Endothelial cell of umbilical vein (primary cell): ENCODE measurements at regions not wholly inside any gene's neighbourhood (a gene's known extent, or its start where the extent isn't known, plus 50 kb on each side); places are given as distances from the start of the nearest gene placed in this dataset.

ENCODE experiments used
- BruUV-seq: library from RNA; stranded (reverse); fragments of 400-500 nt; replicated peaks from 2 replicates; lab custom pipeline; 2021; lab: Mats Ljungman, UMichigan
- CTCF ChIA-PET: fragments of 300-600, 350-600 bp; sonication (Branson Sonifier 250); formaldehyde crosslinking; loops from one replicate; lab custom pipeline; 2021; ENCODE audit warnings: antibody characterized with exemption, inconsistent platforms; lab: Charles Lee
- POLR2A ChIA-PET: fragments of 300-600, 350-600 bp; sonication (Branson Sonifier 250); formaldehyde crosslinking; loops from one replicate; lab custom pipeline; 2021; ENCODE audit warnings: antibody characterized with exemption, inconsistent platforms; lab: Charles Lee
- DNase-seq: peaks from one replicate; pipeline ENCODE4 v3.0.0-alpha.2; 2011; ENCODE audit warnings: low read depth, low spot score
- FAIRE-seq: peaks from 2 replicates; lab custom pipeline; 2011; peaks lifted over from hg19 to GRCh38; lab: Jason Lieb, UNC
- H2AFZ ChIP-seq: 2 replicates; pipeline ENCODE4 v1.6.0; 2012; ENCODE audit warnings: low read depth, low read length, control low read depth, inconsistent platforms
- H3K27ac ChIP-seq: 2 replicates; pipeline ENCODE4 v1.5.1; 2011; ENCODE audit warnings: low read depth, mild to moderate bottlenecking, control low read depth, low read length, moderate library complexity; ENCODE audit not compliant: insufficient read depth
- H3K27me3 ChIP-seq, 2 experiments: 2 replicates each; pipeline versions ENCODE4 v1.6.0 to v1.6.1; 2011; ENCODE audit warnings: low read length in 2 of 2, mixed read lengths in 1 of 2; ENCODE audit not compliant: control insufficient read depth in 2 of 2, insufficient read depth in 2 of 2
- H3K36me3 ChIP-seq, 2 experiments: 2 replicates in 1 of 2; 3 replicates in 1 of 2; pipeline ENCODE4 v1.5.1; 2011; ENCODE audit warnings: low read length in 2 of 2, mild to moderate bottlenecking in 1 of 2, moderate library complexity in 1 of 2; ENCODE audit not compliant: control insufficient read depth in 2 of 2, insufficient read depth in 2 of 2; ENCODE audit errors: extremely low read depth in 1 of 2
- H3K4me1 ChIP-seq: 3 replicates; pipeline ENCODE4 v1.5.1; 2011; ENCODE audit warnings: mild to moderate bottlenecking, low read length; ENCODE audit not compliant: control insufficient read depth, insufficient read depth; ENCODE audit errors: extremely low read depth
- H3K4me2 ChIP-seq: 2 replicates; pipeline ENCODE4 v1.6.1; 2011; ENCODE audit warnings: low read length, control low read depth, mixed read lengths; ENCODE audit not compliant: insufficient read depth
- H3K4me3 ChIP-seq, 3 experiments: fragments of 200-600 bp in 1 of 3; sonication (generic), shearing (Covaris generic) in 1 of 3; replicated peaks in 1 of 3; 2 replicates each; pipeline ENCODE4 v1.5.1; 2011 to 2016; ENCODE audit warnings: control low read depth in 3 of 3, low read length in 3 of 3, mild to moderate bottlenecking in 2 of 3, inconsistent platforms in 1 of 3, low read depth in 1 of 3, moderate library complexity in 1 of 3; ENCODE audit not compliant: insufficient read depth in 1 of 3
- H3K79me2 ChIP-seq: 2 replicates; pipeline ENCODE4 v1.6.0; 2012; ENCODE audit warnings: low read length, inconsistent platforms; ENCODE audit not compliant: control insufficient read depth, insufficient read depth
- H3K9ac ChIP-seq: replicated peaks from 2 replicates; pipeline ENCODE3; 2011; ENCODE audit warnings: low read length, control low read depth; ENCODE audit not compliant: insufficient read depth; ENCODE audit errors: extremely low read depth
- H3K9me1 ChIP-seq: replicated peaks from 3 replicates; pipeline ENCODE4 v1.6.0; 2011; ENCODE audit warnings: mild to moderate bottlenecking, low read length; ENCODE audit not compliant: control insufficient read depth, insufficient read depth; ENCODE audit errors: extremely low read depth
- H3K9me3 ChIP-seq: replicated peaks from 2 replicates; pipeline ENCODE4 v1.5.1; 2012; ENCODE audit warnings: low read length, inconsistent platforms; ENCODE audit not compliant: control insufficient read depth, insufficient read depth
- H4K20me1 ChIP-seq: replicated peaks from 2 replicates; pipeline ENCODE3; 2011; ENCODE audit warnings: mild to moderate bottlenecking, low read length; ENCODE audit not compliant: control insufficient read depth, insufficient read depth; ENCODE audit errors: extremely low read depth
- CTCF ChIP-seq, 2 donors: IDR thresholded peaks; 1 replicate in 1 of 2; 2 replicates in 1 of 2; pipeline ENCODE4 v1.5.1; 2011; ENCODE audit warnings: low read length in 2 of 2, mild to moderate bottlenecking in 2 of 2, moderate library complexity in 2 of 2, control low read depth in 1 of 2, inconsistent platforms in 1 of 2, low read depth in 1 of 2; ENCODE audit not compliant: insufficient read depth in 1 of 2; ENCODE audit errors: extremely low read depth in 1 of 2
- EZH2 ChIP-seq: IDR thresholded peaks from 2 replicates; pipeline ENCODE4 v1.6.1; 2012; ENCODE audit warnings: borderline replicate concordance, low read depth, mild to moderate bottlenecking, moderate library complexity, low read length, inconsistent platforms; ENCODE audit not compliant: severe bottlenecking
- FOS ChIP-seq: IDR thresholded peaks from 2 replicates; pipeline ENCODE4 v1.6.1; 2011; ENCODE audit warnings: mild to moderate bottlenecking, low read length, moderate library complexity, borderline replicate concordance; ENCODE audit not compliant: insufficient read depth
- GATA2 ChIP-seq: IDR thresholded peaks from 2 replicates; pipeline ENCODE4 v1.7.0; 2011; ENCODE audit warnings: low read depth, mild to moderate bottlenecking, moderate library complexity, mixed read lengths, low read length; ENCODE audit not compliant: insufficient read length, insufficient read depth
- JUN ChIP-seq: IDR thresholded peaks from 2 replicates; pipeline ENCODE4 v1.6.1; 2011; ENCODE audit warnings: borderline replicate concordance, low read depth; ENCODE audit not compliant: insufficient read length, insufficient read depth
- MAX ChIP-seq: IDR thresholded peaks from 2 replicates; pipeline ENCODE4 v1.6.1; 2011; ENCODE audit not compliant: insufficient read depth, insufficient read length
- MYC ChIP-seq: IDR thresholded peaks from one replicate; pipeline ENCODE4 v1.6.1; 2011; ENCODE audit warnings: mild to moderate bottlenecking, low read depth, low read length
- POLR2A ChIP-seq: IDR thresholded peaks from 2 replicates; pipeline ENCODE4 v1.6.1; 2012; ENCODE audit warnings: low read depth, mild to moderate bottlenecking, control low read depth, low read length
- POLR2AphosphoS5 ChIP-seq: IDR thresholded peaks from 2 replicates; pipeline ENCODE4 v1.6.1; 2012; ENCODE audit warnings: low read depth, mild to moderate bottlenecking, control low read depth, low read length, moderate library complexity; ENCODE audit not compliant: insufficient read depth
- dilution Hi-C: fragments of 300-500 bp; cut with MboI; formaldehyde crosslinking; loops from one replicate; pipeline ENCODE4 v1.15.0; 2019; ENCODE audit warnings: low sequenced_read_pairs; ENCODE audit not compliant: extremely low pct_ligation_motif_present
- intact Hi-C: fragments of 100-400 bp; cut with micrococcal nuclease; formaldehyde crosslinking; loops from one replicate; pipeline ENCODE4 v1.10.0; 2022

GRCh38 chr11:25453471-25453870 is 878.5 kb upstream of the ANO3 start:
- no peak overlapping the region for H3K4me3 ChIP-seq
- no peak overlapping the region for H3K4me2 ChIP-seq
- H3K27me3 ChIP-seq, result no peaks in the 10 kb centered on the region
- H3K9me1 ChIP-seq, result no peaks in the 10 kb centered on the region
- no peak overlapping the region for H3K27ac ChIP-seq
- FAIRE-seq, result no peak
- TF ChIP-seq GATA2 (no peak), FOS (no peak), MYC (no peak), EZH2 (no peak), CTCF (IDR thresholded peaks at IDR 0.05; ENCODE audit: extremely low read depth in 1 of 2, insufficient read depth in 1 of 2, low read depth in 1 of 2, low read length in 2 of 2) (no peak), JUN (no peak), MAX (no peak), POLR2AphosphoS5 (no peak), POLR2A (no peak)
- H3K9me3 ChIP-seq, result peaks cover 2% of the 10 kb centered on the region
- no peaks in the 10 kb centered on the region for H4K20me1 ChIP-seq
- H3K79me2 ChIP-seq, result no peaks in the 10 kb centered on the region
- H3K9ac ChIP-seq, result no peak overlapping the region
- ChIA-PET CTCF (no interaction called here), POLR2A (no interaction called here)
- H3K36me3 ChIP-seq, result no peaks in the 10 kb centered on the region
- intact Hi-C loops, result no loop called here
- BruUV-seq, result no TSS peak
- no peaks in the 10 kb centered on the region for H3K4me1 ChIP-seq
- dilution Hi-C loops, result no loop called here
- no peak overlapping the region for H2AFZ ChIP-seq
- DNase-seq, result no peak
